GM19395 (cell line): ENCODE measurements at regions not wholly inside any gene's neighbourhood (a gene's known extent, or its start where the extent isn't known, plus 50 kb on each side); places are given as distances from the start of the nearest gene placed in this dataset.
A peak's percentile ranks its signal among the peaks of the same experiment; 100 is the strongest.

Experiments used
- ATAC-seq: cut with Tn5 transposase; IDR thresholded peaks from one replicate; pipeline ENCODE4 v1.9.1; 2021; ENCODE audit warnings: mild to moderate bottlenecking, moderate library complexity; ENCODE audit not compliant: unreplicated experiment

- no peak for ATAC-seq
Measured at GRCh38 chr14:65278589-65278988, 133.9 kb upstream of the FUT8 start.

GRCh38 chr14:65279510-65279909, 133.0 kb upstream of the FUT8 start:
- ATAC-seq, result no peak

DNA sequence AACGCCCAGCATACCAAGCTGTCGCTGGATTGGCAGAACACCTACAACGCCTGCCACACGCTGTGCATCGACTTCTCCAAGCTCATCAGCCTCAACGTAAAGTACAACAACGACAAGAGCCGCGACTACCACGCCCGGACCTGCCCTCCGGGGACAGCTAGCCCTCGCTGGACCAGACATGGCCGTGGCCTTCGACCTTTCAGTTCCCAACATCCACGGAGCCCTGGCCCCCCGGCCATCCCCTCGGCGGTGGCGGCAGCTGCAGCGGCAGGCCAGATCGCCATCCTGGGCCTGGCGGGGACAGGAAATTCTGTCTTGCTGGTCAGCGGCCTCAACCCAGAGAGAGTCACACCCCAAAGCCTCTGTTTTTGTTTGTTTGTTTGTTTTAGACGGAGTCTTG, 132.6 kb upstream of the FUT8 start:
- ATAC-seq, result no peak

DNA sequence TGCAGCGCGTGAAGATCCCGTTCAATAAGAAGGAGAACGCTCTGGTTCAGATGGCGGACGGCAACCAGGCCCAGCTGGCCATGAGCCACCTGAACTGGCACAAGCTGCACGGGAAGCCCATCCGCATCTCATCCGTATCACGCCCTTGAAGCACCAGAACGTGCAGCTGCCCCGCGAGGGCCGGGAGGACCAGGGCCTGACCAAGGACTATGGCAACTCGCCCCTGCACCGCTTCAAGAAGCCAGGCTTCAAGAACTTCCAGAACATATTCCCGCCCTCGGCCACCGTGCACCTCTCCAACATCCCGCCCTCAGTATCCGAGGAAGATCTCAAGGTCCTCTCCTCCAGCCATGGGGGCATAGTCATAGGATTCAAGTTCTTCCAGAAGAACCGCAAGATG, 131.9 kb upstream of the FUT8 start:
- ATAC-seq, result no peak

DNA sequence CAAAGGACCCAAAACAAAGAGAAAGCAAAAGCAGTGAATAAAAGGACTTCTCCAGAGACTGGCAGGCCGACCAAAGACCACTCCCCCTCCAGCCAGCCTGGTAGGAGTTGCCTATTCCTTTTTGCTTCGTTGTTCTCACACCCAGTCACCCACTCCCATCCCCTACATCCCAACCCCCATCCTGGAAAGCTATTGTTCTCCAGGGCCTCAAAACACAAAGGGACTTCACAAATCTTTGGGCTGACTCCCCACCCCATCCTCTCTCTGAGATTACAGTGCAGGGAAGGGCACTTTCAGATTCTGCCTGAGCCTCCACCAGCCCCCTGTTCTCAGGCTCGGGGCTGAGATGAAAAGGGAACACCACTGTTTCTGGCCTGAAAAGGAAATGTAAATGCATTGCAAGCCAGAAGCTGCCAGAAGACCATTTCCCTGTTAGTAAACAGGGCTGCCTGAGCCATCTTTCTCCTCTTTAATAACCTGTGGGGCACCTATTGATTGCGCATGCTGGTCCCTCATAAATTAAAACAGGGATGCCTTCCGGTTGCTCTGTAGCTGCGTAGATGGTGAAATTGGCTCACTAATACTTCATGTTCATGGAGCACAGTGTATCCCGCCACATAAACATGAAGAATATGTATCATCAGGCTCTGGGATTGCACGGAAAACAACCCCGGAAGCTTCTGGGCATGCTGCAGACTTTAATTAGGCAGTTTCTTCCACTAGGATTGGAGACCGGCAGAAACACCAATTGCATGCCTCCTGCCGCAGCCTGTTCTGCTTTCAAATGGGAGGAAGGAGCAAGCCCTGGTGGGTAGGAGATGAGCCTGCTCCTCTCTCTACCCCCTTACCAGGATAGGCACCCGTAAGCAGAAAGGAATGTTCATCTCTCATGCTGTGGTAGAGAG, 130.3 kb upstream of the FUT8 start:
- ATAC-seq, result no peak

GRCh38 chr14:65282896-65283253, 129.7 kb upstream of the FUT8 start:
- no peak for ATAC-seq

- ATAC-seq, result no peak
Measured at GRCh38 chr14:65286443-65286842, 126.1 kb upstream of the FUT8 start.

DNA sequence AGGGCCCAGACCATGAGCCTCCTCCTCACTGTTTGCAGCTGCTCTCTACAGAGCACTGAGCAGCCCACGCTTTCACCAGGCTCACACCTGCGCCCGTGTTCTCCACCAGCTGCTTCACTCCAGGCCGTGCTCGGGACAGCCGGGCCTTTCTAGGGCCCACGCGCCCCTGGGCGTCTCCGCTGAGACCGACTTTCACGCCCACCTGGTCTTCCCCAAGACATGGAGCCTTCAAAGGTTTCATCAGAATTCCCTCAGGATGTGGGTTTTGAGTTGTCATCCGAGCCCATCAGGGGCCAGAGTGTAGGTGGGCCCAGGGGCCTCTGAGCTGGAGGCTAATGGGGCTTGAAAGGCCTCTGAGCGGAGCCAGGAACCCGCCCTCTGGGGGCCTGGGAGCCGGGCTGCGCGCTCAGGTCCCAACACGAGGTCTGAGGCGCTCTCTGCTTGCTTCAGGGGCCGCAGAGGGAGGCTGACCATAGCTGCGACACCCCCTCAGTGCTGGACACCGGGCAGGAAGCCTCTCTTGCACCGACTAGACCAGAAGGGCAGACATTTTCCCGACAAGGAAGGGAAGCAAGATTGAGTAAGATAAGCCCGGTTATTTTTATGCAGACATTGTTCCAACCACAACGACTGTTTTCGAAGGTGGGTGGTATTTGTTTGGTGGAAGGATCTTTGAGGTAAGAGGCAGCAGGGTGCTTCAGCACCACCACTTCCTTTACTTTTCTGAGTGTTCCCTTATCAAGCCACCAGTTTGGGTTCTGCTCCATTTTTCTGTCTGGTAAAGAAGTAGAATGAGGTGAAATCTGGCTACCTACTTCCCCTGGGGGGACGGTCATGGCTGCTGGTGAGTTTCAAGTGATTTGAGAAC, 125.0 kb upstream of the FUT8 start:
- peak; percentile 67 for ATAC-seq

GRCh38 chr14:65290830-65291229, 121.7 kb upstream of the FUT8 start:
- no peak for ATAC-seq

GRCh38 chr14:65291531-65291930, 121.0 kb upstream of the FUT8 start:
- ATAC-seq, result no peak

GRCh38 chr14:65294816-65295215, 117.7 kb upstream of the FUT8 start:
- no peak for ATAC-seq

GRCh38 chr14:65296402-65296801, 116.1 kb upstream of the FUT8 start:
- no peak for ATAC-seq

DNA sequence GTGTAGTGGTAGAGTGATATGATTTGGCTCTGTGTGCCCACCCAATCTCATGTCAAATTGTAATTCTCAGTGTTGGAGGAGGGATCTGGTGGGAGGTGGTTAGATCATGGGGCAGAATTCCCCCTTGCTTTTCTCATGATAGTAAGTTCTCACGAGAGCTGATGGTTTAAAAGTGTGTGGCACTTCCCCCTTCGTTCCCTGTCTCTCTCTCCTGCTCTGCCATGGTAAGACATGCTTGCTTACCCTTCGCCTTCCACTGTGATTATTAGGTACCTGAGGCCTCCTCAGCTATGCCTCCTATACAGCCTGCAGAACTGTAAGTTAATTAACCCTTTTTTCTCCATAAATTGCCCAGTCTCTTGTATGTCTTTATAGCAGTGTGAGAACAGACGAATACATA, 115.7 kb upstream of the FUT8 start:
- no peak for ATAC-seq

- ATAC-seq, result no peak
Measured at GRCh38 chr14:65297744-65298143, 114.8 kb upstream of the FUT8 start.

DNA sequence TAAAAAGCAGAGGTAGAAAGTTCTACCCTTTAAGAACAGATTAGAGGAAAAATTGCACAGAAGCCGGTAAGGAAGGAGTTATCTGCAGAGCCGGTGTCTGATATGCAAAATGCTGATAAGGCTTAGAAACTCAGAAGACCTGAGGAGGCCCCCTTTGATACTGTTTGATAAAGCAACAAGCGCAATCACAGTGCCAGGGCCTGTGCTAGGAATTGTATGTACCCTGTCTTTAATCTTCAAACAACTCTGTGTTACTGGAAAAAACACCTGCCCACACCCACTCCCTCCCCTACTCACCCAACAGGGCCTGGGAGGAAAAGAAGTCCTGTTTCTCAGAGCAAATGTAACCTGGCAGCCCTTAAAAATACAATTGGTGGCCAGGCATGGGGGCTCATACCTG, 112.7 kb upstream of the FUT8 start:
- no peak for ATAC-seq

- ATAC-seq, result peak; percentile 67
Measured at GRCh38 chr14:65301862-65302539, 110.5 kb upstream of the FUT8 start.

DNA sequence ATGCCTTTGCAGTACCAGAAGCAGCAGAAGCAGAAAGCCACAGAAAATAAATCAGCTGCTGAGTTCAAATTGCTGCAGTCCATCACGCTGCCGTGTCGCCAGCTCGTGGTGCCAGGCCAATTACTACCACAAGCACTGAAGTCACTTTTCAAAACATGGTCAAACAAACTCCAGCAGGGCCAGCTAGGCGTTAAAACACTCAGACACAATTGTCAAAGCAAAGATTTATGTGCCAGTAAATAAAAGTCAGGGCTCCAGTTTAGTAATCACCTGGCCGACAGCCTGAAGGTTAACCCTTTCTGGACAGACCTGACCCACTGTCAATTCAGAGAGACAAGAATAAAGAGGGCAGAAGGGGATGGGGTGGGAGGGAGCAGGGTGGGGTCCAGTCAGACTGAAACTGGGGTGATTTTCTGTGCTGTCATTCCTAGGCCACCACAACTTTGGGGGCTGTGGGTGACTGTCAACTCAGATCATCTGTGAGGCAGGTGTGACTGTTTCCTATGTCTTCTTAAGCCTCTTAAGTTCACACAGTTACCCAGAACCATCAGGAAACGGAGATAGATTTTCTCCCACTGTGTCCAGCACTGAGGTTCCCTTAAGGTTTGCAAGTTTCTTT, 109.8 kb upstream of the FUT8 start:
- peak; percentile 59 for ATAC-seq

DNA sequence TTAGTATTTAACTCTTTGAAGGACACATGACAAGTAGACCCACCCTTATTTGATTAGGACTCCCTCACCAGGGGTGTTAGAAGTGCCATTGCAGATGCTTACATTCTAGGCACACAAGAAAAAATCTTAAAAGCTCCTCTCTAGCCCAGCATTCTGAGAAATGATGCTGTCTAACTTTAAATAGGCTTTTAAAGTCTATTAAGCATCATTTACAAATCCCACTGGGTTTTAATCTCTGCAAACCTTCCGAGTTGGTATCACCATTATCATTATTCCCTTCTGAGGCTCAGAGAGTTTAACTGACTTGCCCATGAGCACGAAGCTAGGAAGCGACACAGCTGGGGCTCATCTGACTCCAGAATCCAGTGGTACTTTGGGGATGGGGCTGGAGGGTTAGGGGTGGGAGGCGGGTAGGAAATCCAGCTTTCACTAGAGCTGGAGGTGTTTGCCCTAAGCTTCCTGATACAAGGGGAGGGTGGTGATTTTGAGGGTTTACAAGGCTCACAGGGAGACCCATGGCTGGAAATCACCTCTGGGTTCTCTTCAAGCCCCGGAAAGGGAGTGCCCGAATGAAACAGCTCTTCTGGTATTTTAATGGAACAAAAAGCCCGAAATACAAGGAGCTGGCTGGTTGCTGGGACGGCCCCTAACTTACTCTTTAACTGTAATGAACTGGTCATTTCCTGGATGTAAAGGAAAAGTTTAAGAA, 109.2 kb upstream of the FUT8 start:
- ATAC-seq, result no peak

DNA sequence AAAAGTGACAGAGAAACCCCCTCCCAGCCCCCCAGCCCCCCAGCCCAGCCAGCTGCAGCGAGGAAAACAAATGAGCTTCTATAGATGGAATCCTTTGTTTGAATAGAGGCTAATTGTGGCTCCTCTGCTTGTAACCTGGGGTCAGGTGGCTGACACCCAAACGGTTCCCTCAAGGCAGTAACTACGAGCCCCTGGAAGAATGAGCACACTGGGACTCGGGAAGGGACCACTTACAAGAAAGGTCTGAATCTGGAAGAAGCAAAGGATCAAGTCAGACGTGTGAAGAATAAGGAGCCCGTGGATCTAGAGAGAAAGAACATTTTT, 108.7 kb upstream of the FUT8 start:
- no peak for ATAC-seq

GRCh38 chr14:65304239-65304638, 108.3 kb upstream of the FUT8 start:
- ATAC-seq, result no peak

GRCh38 chr14:65304963-65305362, 107.6 kb upstream of the FUT8 start:
- no peak for ATAC-seq
